OCI-LY7 (cell line): ENCODE measurements at regions not wholly inside any gene's neighbourhood (a gene's known extent, or its start where the extent isn't known, plus 50 kb on each side); places are given as distances from the start of the nearest gene placed in this dataset.

ENCODE experiments used
- BruUV-seq: library from RNA; stranded (reverse); fragments of 400-500 nt; replicated peaks from 2 replicates; lab custom pipeline; 2021; lab: Mats Ljungman, UMichigan
- CTCF ChIA-PET: fragments of 300-600 bp; sonication (Branson Sonifier 250); formaldehyde crosslinking; loops from one replicate; lab custom pipeline; 2022; ENCODE audit warnings: antibody characterized with exemption; ENCODE audit not compliant: unreplicated experiment; lab: Charles Lee
- POLR2A ChIA-PET: fragments of 300-600 bp; sonication (Branson Sonifier 250); formaldehyde crosslinking; loops from one replicate; lab custom pipeline; 2022; ENCODE audit warnings: antibody characterized with exemption; lab: Charles Lee
- DNase-seq: peaks from one replicate; pipeline ENCODE4 v3.0.0-alpha.2; 2015; ENCODE audit warnings: low spot score
- H2AFZ ChIP-seq: fragments of 200-600 bp; sonication (generic), shearing (Covaris generic); 2 replicates; pipeline ENCODE4 v1.6.1; 2014; ENCODE audit warnings: mild to moderate bottlenecking, antibody characterized with exemption, low read length, moderate library complexity
- H3K27ac ChIP-seq: fragments of 200-600 bp; sonication (generic); 2 replicates; pipeline ENCODE4 v1.5.1; 2014; ENCODE audit warnings: mixed run types, low read depth, mild to moderate bottlenecking, moderate library complexity, low read length, inconsistent platforms; ENCODE audit not compliant: poor library complexity, severe bottlenecking
- H3K36me3 ChIP-seq: fragments of 200-600 bp; sonication (generic); 2 replicates; pipeline ENCODE4 v1.6.1; 2014; ENCODE audit warnings: mild to moderate bottlenecking, antibody characterized with exemption, low read length, moderate library complexity, mixed read lengths; ENCODE audit not compliant: insufficient read depth
- H3K4me1 ChIP-seq: fragments of 200-600 bp; sonication (generic); 2 replicates; pipeline ENCODE4 v1.5.1; 2014; ENCODE audit warnings: mild to moderate bottlenecking, low read length; ENCODE audit not compliant: insufficient read depth, poor library complexity, severe bottlenecking
- H3K4me2 ChIP-seq: fragments of 200-600 bp; sonication (generic); 2 replicates; pipeline ENCODE4 v1.6.1; 2014; ENCODE audit warnings: mild to moderate bottlenecking, low read length
- H3K4me3 ChIP-seq: fragments of 200-600 bp; sonication (generic); 2 replicates; pipeline ENCODE4 v1.5.1; 2014; ENCODE audit warnings: mild to moderate bottlenecking, low read depth, low read length; ENCODE audit not compliant: poor library complexity, severe bottlenecking
- H3K79me2 ChIP-seq: fragments of 200-600 bp; sonication (generic); 2 replicates; pipeline ENCODE4 v1.6.1; 2016; ENCODE audit warnings: low read depth, mild to moderate bottlenecking, low read length, moderate library complexity, mixed read lengths; ENCODE audit not compliant: insufficient read depth
- H3K9me2 ChIP-seq: fragments of 200-600 bp; sonication (generic); 2 replicates; pipeline ENCODE4 v1.6.1; 2016; ENCODE audit warnings: mild to moderate bottlenecking, low read length, mixed read lengths; ENCODE audit not compliant: insufficient read depth
- H3K9me3 ChIP-seq: fragments of 200-600 bp; sonication (generic); 2 replicates; pipeline ENCODE4 v1.6.1; 2014; ENCODE audit warnings: mild to moderate bottlenecking, mixed run types, low read length, mixed read lengths
- H4K20me1 ChIP-seq: fragments of 200-600 bp; sonication (generic); 2 replicates; pipeline ENCODE4 v1.6.1; 2014; ENCODE audit warnings: mild to moderate bottlenecking, antibody characterized with exemption, low read length, moderate library complexity, mixed read lengths; ENCODE audit not compliant: insufficient read depth
- CTCF ChIP-seq: fragments of 200-600 bp; sonication (generic); conservative IDR thresholded peaks from 2 replicates; pipeline ENCODE4 v1.5.1; 2014; ENCODE audit warnings: mild to moderate bottlenecking, antibody characterized with exemption, low read length, moderate library complexity, mixed read lengths
- EZH2phosphoT487 ChIP-seq: fragments of 200-600 bp; sonication (generic); IDR thresholded peaks from 2 replicates; pipeline ENCODE4 v1.6.1; 2018; ENCODE audit warnings: low read depth, borderline replicate concordance, mild to moderate bottlenecking, mixed run types, antibody characterized with exemption, low read length, moderate library complexity, mixed read lengths
- intact Hi-C: fragments of 100-400 bp; cut with micrococcal nuclease; formaldehyde crosslinking; loops from one replicate; pipeline ENCODE4 v1.10.0; 2022; ENCODE audit not compliant: unreplicated experiment

- H4K20me1 ChIP-seq: no peaks in the 10 kb centered on the region
- no peak overlapping the region for H2AFZ ChIP-seq
- H3K79me2 ChIP-seq: no peaks in the 10 kb centered on the region
- no peak overlapping the region for H3K4me3 ChIP-seq
- TF ChIP-seq CTCF (no peak), EZH2phosphoT487 (no peak)
- H3K9me3 ChIP-seq: no peaks in the 10 kb centered on the region
- POLR2A ChIA-PET: interaction anchor here (1.0 kb wide), 1 partner anchor 14 kb away, joined by 3 read pairs; no protein-coding TSS in a partner anchor
- DNase-seq: no peak
- no peaks in the 10 kb centered on the region for H3K9me2 ChIP-seq
- CTCF ChIA-PET: no interaction called here
- H3K4me2 ChIP-seq: no peak overlapping the region
- no peaks in the 10 kb centered on the region for H3K36me3 ChIP-seq
- H3K27ac ChIP-seq: no peak overlapping the region
- no peaks in the 10 kb centered on the region for H3K4me1 ChIP-seq
- intact Hi-C loops: no loop called here
- no TSS peak for BruUV-seq
These were observed 74.7 kb downstream of the PSMG1 start for GRCh38 chr21:39108291-39109162.

- ChIA-PET CTCF (no interaction called here), POLR2A (no interaction called here)
- no peak overlapping the region for H3K4me3 ChIP-seq
- no peaks in the 10 kb centered on the region for H3K36me3 ChIP-seq
- DNase-seq: no peak
- intact Hi-C loops: no loop called here
- no TSS peak for BruUV-seq
- H3K4me1 ChIP-seq: no peaks in the 10 kb centered on the region
- no peaks in the 10 kb centered on the region for H3K9me2 ChIP-seq
- H3K79me2 ChIP-seq: no peaks in the 10 kb centered on the region
- H2AFZ ChIP-seq: no peak overlapping the region
- H3K4me2 ChIP-seq: no peak overlapping the region
- H3K9me3 ChIP-seq: no peaks in the 10 kb centered on the region
- no peak overlapping the region for H3K27ac ChIP-seq
- no peak for TF ChIP-seq EZH2phosphoT487
- TF ChIP-seq CTCF: no peak
- no peaks in the 10 kb centered on the region for H4K20me1 ChIP-seq
These were observed 75.5 kb downstream of the PSMG1 start for GRCh38 chr21:39107739-39108138.

- BruUV-seq: no TSS peak
- Histone ChIP-seq H3K79me2 (no peaks in the 10 kb centered on the region), H3K9me3 (no peaks in the 10 kb centered on the region), H3K4me2 (no peak overlapping the region), H3K4me3 (no peak overlapping the region), H3K9me2 (no peaks in the 10 kb centered on the region), H3K4me1 (no peaks in the 10 kb centered on the region), H4K20me1 (no peaks in the 10 kb centered on the region), H3K36me3 (no peaks in the 10 kb centered on the region), H3K27ac (no peak overlapping the region), H2AFZ (no peak overlapping the region)
- DNase-seq: no peak
- TF ChIP-seq CTCF (no peak), EZH2phosphoT487 (no peak)
- POLR2A ChIA-PET: no interaction called here
- intact Hi-C loops: no loop called here
- CTCF ChIA-PET: no interaction called here
These were observed 76.3 kb downstream of the PSMG1 start for GRCh38 chr21:39106881-39107462.
